ENCODE measurements at regions not wholly inside any gene's neighbourhood (a gene's known extent, or its start where the extent isn't known, plus 50 kb on each side); places are given as distances from the start of the nearest gene placed in this dataset.

DNA sequence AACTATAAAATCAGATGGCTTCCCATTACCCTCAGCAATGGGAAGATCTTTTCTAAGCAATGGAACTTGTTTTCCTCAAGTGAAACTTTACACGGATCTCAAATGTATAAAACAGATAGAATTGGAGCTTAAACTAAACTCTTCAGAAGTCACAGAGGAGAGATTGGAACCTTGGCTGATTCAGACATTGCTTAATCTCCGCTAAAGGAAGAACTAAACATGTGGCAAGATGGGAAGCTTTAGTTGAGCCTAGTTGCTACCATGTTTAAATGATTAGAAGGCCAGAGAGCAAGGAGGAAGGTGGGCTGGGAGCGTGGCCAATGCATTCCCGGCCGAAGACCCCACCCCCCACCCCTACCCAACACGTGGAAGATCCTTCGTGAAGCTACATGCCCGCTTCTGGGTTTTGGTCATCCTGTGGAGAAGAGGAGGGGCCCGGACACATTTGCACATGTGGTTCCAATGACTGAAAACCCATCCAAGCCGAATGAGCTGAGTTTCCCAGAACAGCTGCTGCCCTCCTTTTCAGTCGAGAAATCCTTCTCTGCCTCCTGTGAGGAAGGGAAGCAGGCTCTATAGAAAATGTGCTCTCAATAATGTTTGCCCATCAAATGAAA lies 164.3 kb downstream of the MIS18A start:
- no peak overlapping the region for H3K4me3 ChIP-seq (ENCODE audit: low read depth, low read length)
- TF ChIP-seq, protein P1, sequence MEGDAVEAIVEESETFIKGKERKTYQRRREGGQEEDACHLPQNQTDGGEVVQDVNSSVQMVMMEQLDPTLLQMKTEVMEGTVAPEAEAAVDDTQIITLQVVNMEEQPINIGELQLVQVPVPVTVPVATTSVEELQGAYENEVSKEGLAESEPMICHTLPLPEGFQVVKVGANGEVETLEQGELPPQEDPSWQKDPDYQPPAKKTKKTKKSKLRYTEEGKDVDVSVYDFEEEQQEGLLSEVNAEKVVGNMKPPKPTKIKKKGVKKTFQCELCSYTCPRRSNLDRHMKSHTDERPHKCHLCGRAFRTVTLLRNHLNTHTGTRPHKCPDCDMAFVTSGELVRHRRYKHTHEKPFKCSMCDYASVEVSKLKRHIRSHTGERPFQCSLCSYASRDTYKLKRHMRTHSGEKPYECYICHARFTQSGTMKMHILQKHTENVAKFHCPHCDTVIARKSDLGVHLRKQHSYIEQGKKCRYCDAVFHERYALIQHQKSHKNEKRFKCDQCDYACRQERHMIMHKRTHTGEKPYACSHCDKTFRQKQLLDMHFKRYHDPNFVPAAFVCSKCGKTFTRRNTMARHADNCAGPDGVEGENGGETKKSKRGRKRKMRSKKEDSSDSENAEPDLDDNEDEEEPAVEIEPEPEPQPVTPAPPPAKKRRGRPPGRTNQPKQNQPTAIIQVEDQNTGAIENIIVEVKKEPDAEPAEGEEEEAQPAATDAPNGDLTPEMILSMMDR (IDR thresholded peaks at IDR 0.05; ENCODE audit: borderline replicate concordance, insufficient read depth, low read depth, low read length), result no peak

DNA sequence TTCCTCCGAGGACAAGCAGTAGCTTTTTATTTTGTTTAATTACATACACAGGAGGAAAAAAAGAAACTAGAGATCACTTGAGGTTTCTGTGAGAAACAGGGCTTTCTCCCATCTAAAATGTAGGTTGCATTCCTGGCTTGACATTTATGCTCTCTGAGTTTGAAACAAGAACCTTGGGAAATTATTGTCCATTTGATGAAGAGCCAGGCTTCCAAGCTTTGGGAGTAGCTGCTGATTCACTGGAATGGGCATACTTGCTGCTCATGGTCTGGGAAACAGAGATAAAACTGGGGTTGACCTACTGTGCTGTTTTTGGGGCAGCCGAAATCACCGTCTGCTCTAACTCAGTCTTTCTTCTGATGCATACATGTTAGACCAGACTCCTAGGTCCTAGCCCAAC lies 165.4 kb downstream of the MIS18A start:
- no peak overlapping the region for H3K4me3 ChIP-seq (ENCODE audit: low read depth, low read length)
- TF ChIP-seq, protein P1 (IDR thresholded peaks at IDR 0.05; ENCODE audit: borderline replicate concordance, insufficient read depth, low read depth, low read length), result no peak

DNA sequence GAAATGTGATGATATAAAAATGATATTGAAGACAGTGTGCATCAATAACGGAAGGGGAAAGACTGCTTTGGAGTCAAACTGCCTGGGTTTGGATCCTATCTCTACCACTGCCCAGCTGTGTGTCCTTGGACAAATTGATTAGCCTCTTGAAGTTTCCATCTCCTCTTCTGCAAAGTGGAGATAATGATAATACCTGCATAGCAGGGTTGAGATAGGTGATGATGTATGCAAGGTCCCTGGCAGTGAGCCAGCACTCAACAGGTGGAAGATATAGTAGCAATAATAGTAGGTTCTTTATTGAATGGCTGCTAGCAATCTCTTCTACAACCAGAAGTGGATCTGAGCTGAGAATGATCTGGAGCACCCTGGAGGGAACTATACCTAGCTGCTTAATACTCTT lies 166.7 kb downstream of the MIS18A start:
- TF ChIP-seq, protein P1 (IDR thresholded peaks at IDR 0.05; ENCODE audit: borderline replicate concordance, insufficient read depth, low read depth, low read length), result no peak
- H3K4me3 ChIP-seq (ENCODE audit: low read depth, low read length), result no peak overlapping the region

DNA sequence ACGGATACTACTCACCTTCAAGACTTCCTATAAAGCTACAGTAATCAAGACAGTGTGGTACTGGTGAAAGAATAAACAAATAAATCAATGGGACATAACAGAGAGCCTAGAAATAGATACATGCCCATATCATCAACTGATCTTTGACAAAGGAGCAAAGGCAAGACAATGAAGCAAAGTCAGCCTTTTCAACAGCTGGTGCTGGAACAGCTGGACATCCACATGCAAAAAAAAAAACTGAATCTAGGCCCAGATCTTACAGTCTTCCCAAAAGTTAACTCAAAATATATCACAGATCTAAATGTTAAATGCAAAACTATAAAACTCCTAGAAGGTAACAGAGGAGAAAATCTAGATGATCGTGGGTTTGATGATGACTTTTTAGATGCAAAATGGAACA lies 170.3 kb downstream of the MIS18A start:
- H3K4me3 ChIP-seq (ENCODE audit: low read depth, low read length), result no peak overlapping the region
- TF ChIP-seq, protein P1 (IDR thresholded peaks at IDR 0.05; ENCODE audit: borderline replicate concordance, insufficient read depth, low read depth, low read length), result no peak

DNA sequence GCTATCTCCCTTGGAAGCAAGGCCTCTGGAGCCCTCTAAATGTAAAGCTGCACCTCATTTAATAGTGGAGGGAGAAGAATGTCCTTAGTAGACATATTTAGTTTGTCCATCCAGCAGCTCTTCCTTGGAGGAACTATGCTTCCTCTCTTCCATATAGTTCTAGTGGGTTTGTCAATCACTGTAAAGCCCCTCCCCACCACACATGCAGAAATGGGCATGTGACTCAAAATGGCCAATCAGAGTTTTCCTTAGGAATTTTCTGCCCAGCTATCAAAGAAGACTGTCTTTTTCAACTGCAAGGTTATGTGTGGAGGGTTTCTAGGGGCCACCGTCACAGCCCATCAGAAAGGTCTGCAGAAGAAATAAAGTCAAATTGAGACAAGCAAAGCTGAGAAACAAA lies 175.5 kb downstream of the MIS18A start:
- TF ChIP-seq, protein P1 (IDR thresholded peaks at IDR 0.05; ENCODE audit: borderline replicate concordance, insufficient read depth, low read depth, low read length), result no peak
- H3K4me3 ChIP-seq (ENCODE audit: low read depth, low read length), result no peak overlapping the region

DNA sequence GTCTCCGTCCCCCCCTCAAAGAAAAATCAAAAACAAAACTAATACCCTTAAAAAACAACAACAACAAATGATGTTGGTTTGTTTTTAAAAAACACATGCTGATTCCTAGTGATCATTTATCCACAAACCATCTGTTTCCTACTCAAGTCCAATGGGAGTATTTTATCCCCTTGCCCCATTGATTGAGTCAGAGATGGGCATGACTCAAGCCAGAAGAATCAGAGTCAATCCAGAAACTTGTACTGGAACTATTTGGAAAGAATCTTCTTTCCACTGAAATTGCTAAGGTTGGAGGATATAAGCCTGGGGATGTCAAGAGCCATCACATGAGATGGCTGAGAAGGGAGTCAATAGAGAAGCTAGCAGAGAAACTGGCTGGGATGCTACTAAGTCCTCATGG lies 176.4 kb downstream of the MIS18A start:
- TF ChIP-seq, protein P1 (IDR thresholded peaks at IDR 0.05; ENCODE audit: borderline replicate concordance, insufficient read depth, low read depth, low read length), result no peak
- no peak overlapping the region for H3K4me3 ChIP-seq (ENCODE audit: low read depth, low read length)

DNA sequence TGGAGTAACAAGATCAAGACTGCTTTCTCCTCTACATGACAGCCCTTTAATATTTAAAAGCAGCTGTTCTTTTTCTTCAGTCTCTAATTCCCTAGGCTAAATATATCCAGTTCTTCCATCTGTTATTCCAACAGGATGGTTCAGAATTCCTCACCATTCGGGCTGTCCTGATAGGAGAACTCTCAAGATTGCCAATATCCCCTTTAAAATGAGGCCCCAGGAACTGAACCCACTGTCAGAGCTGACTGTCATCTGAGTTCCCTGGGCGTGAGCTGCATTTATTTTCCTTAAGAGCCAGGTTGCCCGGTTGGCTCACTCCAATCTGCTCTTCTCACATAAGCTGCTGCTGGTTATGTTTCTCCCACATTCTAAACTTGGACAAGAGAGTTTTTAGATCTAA lies 177.6 kb downstream of the MIS18A start:
- H3K4me3 ChIP-seq (ENCODE audit: low read depth, low read length), result no peak overlapping the region
- TF ChIP-seq, protein P1 (IDR thresholded peaks at IDR 0.05; ENCODE audit: borderline replicate concordance, insufficient read depth, low read depth, low read length), result no peak

Measured in GM12875 (cell line).